OCI-LY3 (cell line): ENCODE measurements at regions not wholly inside any gene's neighbourhood (a gene's known extent, or its start where the extent isn't known, plus 50 kb on each side); places are given as distances from the start of the nearest gene placed in this dataset.
"Not testable (repeated sequence)": the region's sequence is repeated elsewhere in the genome, so short reads cannot be mapped to it uniquely, and the experiment has no call there.

Experiments used
- H2AFZ ChIP-seq: fragments of 200-600, 300-600 bp; shearing (Covaris generic); 2 replicates; pipeline ENCODE4 v1.6.0; 2014; ENCODE audit warnings: antibody characterized with exemption, low read depth, low read length
- H3K27ac ChIP-seq: fragments of 200-600, 300-600 bp; sonication (generic); 2 replicates; pipeline ENCODE4 v1.5.1; 2014; ENCODE audit warnings: mild to moderate bottlenecking, low read length, moderate library complexity, mixed read lengths
- H3K27me3 ChIP-seq: fragments of 200-600, 300-600 bp; sonication (generic); 2 replicates; pipeline ENCODE4 v1.6.1; 2014; ENCODE audit warnings: low read depth, low read length, mixed read lengths
- H3K36me3 ChIP-seq: fragments of 200-600, 300-600 bp; sonication (generic); replicated peaks from 2 replicates; pipeline ENCODE3; 2014; ENCODE audit warnings: low read depth, low read length, mixed read lengths
- H3K4me1 ChIP-seq: fragments of 300-600, 200-600 bp; sonication (generic); 2 replicates; pipeline ENCODE4 v1.6.1; 2014; ENCODE audit warnings: low read length, mixed read lengths
- H3K4me2 ChIP-seq: fragments of 200-600, 300-600 bp; sonication (generic); 2 replicates; pipeline ENCODE4 v1.6.1; 2014; ENCODE audit warnings: low read length, mixed read lengths
- H3K4me3 ChIP-seq: fragments of 300-600, 200-600 bp; sonication (generic); 2 replicates; pipeline ENCODE4 v1.5.1; 2014; ENCODE audit warnings: antibody characterized with exemption, mild to moderate bottlenecking, low read length, moderate library complexity
- H3K79me2 ChIP-seq: fragments of 300-600, 200-600 bp; shearing (Covaris generic); 2 replicates; pipeline ENCODE4 v1.6.1; 2014; ENCODE audit warnings: mild to moderate bottlenecking, low read length, mixed read lengths
- H3K9ac ChIP-seq: fragments of 300-600, 200-600 bp; shearing (Covaris generic); 2 replicates; pipeline ENCODE4 v1.6.0; 2014; ENCODE audit warnings: mild to moderate bottlenecking, low read length, moderate library complexity
- H3K9me3 ChIP-seq: fragments of 200-600, 300-600 bp; shearing (Covaris generic); 2 replicates; pipeline ENCODE4 v1.6.1; 2014; ENCODE audit warnings: low read length, mixed read lengths; ENCODE audit not compliant: insufficient read depth
- H4K20me1 ChIP-seq: fragments of 200-600, 300-600 bp; sonication (generic); 2 replicates; pipeline ENCODE4 v1.6.1; 2016; ENCODE audit warnings: low read length, mixed read lengths; ENCODE audit not compliant: insufficient read depth
- CTCF ChIP-seq: fragments of 200-600, 300-600 bp; sonication (generic); IDR thresholded peaks from 2 replicates; pipeline ENCODE4 v1.5.1; 2014; ENCODE audit warnings: antibody characterized with exemption, low read length, low read depth
- EZH2phosphoT487 ChIP-seq: fragments of 200-600 bp; shearing (Covaris generic); IDR thresholded peaks from 2 replicates; pipeline ENCODE4 v1.6.1; 2018; ENCODE audit warnings: antibody characterized with exemption, mixed run types, low read depth

- no peak overlapping the region for H3K9ac ChIP-seq
- no peaks in the 10 kb centered on the region for H3K27me3 ChIP-seq
- H2AFZ ChIP-seq, result no peak overlapping the region
- H4K20me1 ChIP-seq, result no peaks in the 10 kb centered on the region
- no peaks in the 10 kb centered on the region for H3K79me2 ChIP-seq
- no peaks in the 10 kb centered on the region for H3K36me3 ChIP-seq
- H3K9me3 ChIP-seq, result no peaks in the 10 kb centered on the region
- TF ChIP-seq CTCF (no peak), EZH2phosphoT487 (no peak)
- H3K27ac ChIP-seq, result no peak overlapping the region
- H3K4me1 ChIP-seq, result no peaks in the 10 kb centered on the region
- no peak overlapping the region for H3K4me3 ChIP-seq
- no peak overlapping the region for H3K4me2 ChIP-seq
Observed at GRCh38 chr11:38384568-38384967, 1786.5 kb upstream of the RAG2 start.

GRCh38 chr11:38365274-38365673, 1767.2 kb upstream of the RAG2 start:
- no peak overlapping the region for H3K4me2 ChIP-seq

GRCh38 chr11:38356255-38356654, 1758.2 kb upstream of the RAG2 start:
- TF ChIP-seq EZH2phosphoT487, result no peak
- TF ChIP-seq CTCF, result no peak
- no peaks in the 10 kb centered on the region for H3K79me2 ChIP-seq
- H3K9me3 ChIP-seq, result no peaks in the 10 kb centered on the region
- no peaks in the 10 kb centered on the region for H3K36me3 ChIP-seq
- H4K20me1 ChIP-seq, result no peaks in the 10 kb centered on the region
- no peak overlapping the region for H3K4me3 ChIP-seq
- H3K4me1 ChIP-seq, result no peaks in the 10 kb centered on the region
- H3K4me2 ChIP-seq, result no peak overlapping the region
- no peak overlapping the region for H3K27ac ChIP-seq
- no peak overlapping the region for H2AFZ ChIP-seq
- H3K27me3 ChIP-seq, result no peaks in the 10 kb centered on the region
- H3K9ac ChIP-seq, result no peak overlapping the region

More at GRCh38 chr11:38365274-38365673, 1767.2 kb upstream of the RAG2 start:
- Histone ChIP-seq H3K4me3 (no peak overlapping the region), H3K9me3 (no peaks in the 10 kb centered on the region), H2AFZ (no peak overlapping the region), H3K4me1 (no peaks in the 10 kb centered on the region), H3K9ac (no peak overlapping the region), H3K27ac (no peak overlapping the region), H3K27me3 (no peaks in the 10 kb centered on the region), H3K36me3 (no peaks in the 10 kb centered on the region), H3K79me2 (no peaks in the 10 kb centered on the region), H4K20me1 (no peaks in the 10 kb centered on the region)
- TF ChIP-seq CTCF, result no peak
- no peak for TF ChIP-seq EZH2phosphoT487

GRCh38 chr11:38345286-38345685, 1747.2 kb upstream of the RAG2 start:
- Histone ChIP-seq H3K9ac (no peak overlapping the region), H3K36me3 (no peaks in the 10 kb centered on the region), H3K79me2 (no peaks in the 10 kb centered on the region), H2AFZ (no peak overlapping the region), H3K4me3 (no peak overlapping the region), H3K4me2 (no peak overlapping the region), H3K4me1 (no peaks in the 10 kb centered on the region), H3K9me3 (no peaks in the 10 kb centered on the region), H3K27me3 (no peaks in the 10 kb centered on the region), H3K27ac (no peak overlapping the region), H4K20me1 (no peaks in the 10 kb centered on the region)
- TF ChIP-seq CTCF, result no peak
- no peak for TF ChIP-seq EZH2phosphoT487

GRCh38 chr11:38341612-38342011, 1743.6 kb upstream of the RAG2 start:
- not testable (repeated sequence) for H2AFZ ChIP-seq, H3K27me3 ChIP-seq, H3K4me2 ChIP-seq, H3K4me3 ChIP-seq, H3K4me1 ChIP-seq, H3K36me3 ChIP-seq, H3K9ac ChIP-seq, H4K20me1 ChIP-seq, H3K9me3 ChIP-seq, H3K27ac ChIP-seq, H3K79me2 ChIP-seq
